ENCODE measurements at regions not wholly inside any gene's neighbourhood (a gene's known extent, or its start where the extent isn't known, plus 50 kb on each side); places are given as distances from the start of the nearest gene placed in this dataset.

- no peak overlapping the region for H3K4me3 ChIP-seq
- WGBS, 2 donors, result 22 to 26% methylated on average over 3 of the region's 3 CpGs
- no peaks in the 10 kb centered on the region for H3K4me1 ChIP-seq
- no peaks in the 10 kb centered on the region for H3K36me3 ChIP-seq
- no peaks in the 10 kb centered on the region for H3K27me3 ChIP-seq
- no peak overlapping the region for H3K27ac ChIP-seq
- TF ChIP-seq POLR2AphosphoS5 (IDR thresholded peaks at IDR 0.05) (no peak), CTCF (IDR thresholded peaks at IDR 0.05) (no peak), POLR2A (IDR thresholded peaks at IDR 0.05) (no peak), EP300 (IDR thresholded peaks at IDR 0.05) (no peak)
- H3K9me3 ChIP-seq, result no peaks in the 10 kb centered on the region
- no peak for ATAC-seq (ENCODE audit: low FRiP score in 2 of 2)
- no peak for DNase-seq
Measured at GRCh38 chr4:20109391-20109790, 142.3 kb upstream of the SLIT2 start.

- TF ChIP-seq CTCF (IDR thresholded peaks at IDR 0.05), result no peak
- TF ChIP-seq POLR2AphosphoS5 (IDR thresholded peaks at IDR 0.05), result no peak
- no peak for TF ChIP-seq EP300 (IDR thresholded peaks at IDR 0.05)
- no peak for TF ChIP-seq POLR2A (IDR thresholded peaks at IDR 0.05)
- H3K27me3 ChIP-seq, result no peaks in the 10 kb centered on the region
- no peaks in the 10 kb centered on the region for H3K9me3 ChIP-seq
- no peak overlapping the region for H3K4me3 ChIP-seq
- ATAC-seq (ENCODE audit: low FRiP score in 2 of 2), result no peak
- no peaks in the 10 kb centered on the region for H3K4me1 ChIP-seq
- H3K36me3 ChIP-seq, result no peaks in the 10 kb centered on the region
- no peak overlapping the region for H3K27ac ChIP-seq
- WGBS, 2 donors, result 84% methylated on average over 2 of the region's 2 CpGs
- DNase-seq, result no peak
Measured at GRCh38 chr4:20106921-20107320, 144.8 kb upstream of the SLIT2 start.

- Histone ChIP-seq H3K36me3 (no peaks in the 10 kb centered on the region), H3K27me3 (no peaks in the 10 kb centered on the region), H3K4me1 (no peaks in the 10 kb centered on the region), H3K9me3 (no peaks in the 10 kb centered on the region), H3K4me3 (no peak overlapping the region), H3K27ac (no peak overlapping the region)
- DNase-seq (no peak), ATAC-seq (ENCODE audit: low FRiP score in 2 of 2) (no peak)
- WGBS, 2 donors, result 95 to 98% methylated on average over 4 of the region's 4 CpGs
- TF ChIP-seq POLR2A (IDR thresholded peaks at IDR 0.05), result no peak
- no peak for TF ChIP-seq EP300 (IDR thresholded peaks at IDR 0.05)
- TF ChIP-seq CTCF (IDR thresholded peaks at IDR 0.05), result no peak
- TF ChIP-seq POLR2AphosphoS5 (IDR thresholded peaks at IDR 0.05), result no peak
Measured at GRCh38 chr4:20101831-20102230, 149.9 kb upstream of the SLIT2 start.

- Histone ChIP-seq H3K4me1 (no peaks in the 10 kb centered on the region), H3K27ac (no peak overlapping the region), H3K36me3 (no peaks in the 10 kb centered on the region), H3K27me3 (no peaks in the 10 kb centered on the region), H3K9me3 (no peaks in the 10 kb centered on the region), H3K4me3 (no peak overlapping the region)
- ATAC-seq (ENCODE audit: low FRiP score in 2 of 2) (no peak), DNase-seq (no peak)
- 77 to 79% methylated on average over 2 of the region's 2 CpGs for WGBS, 2 donors
- TF ChIP-seq POLR2A (IDR thresholded peaks at IDR 0.05) (no peak), POLR2AphosphoS5 (IDR thresholded peaks at IDR 0.05) (no peak), CTCF (IDR thresholded peaks at IDR 0.05) (no peak), EP300 (IDR thresholded peaks at IDR 0.05) (no peak)
Measured at GRCh38 chr4:20096911-20097310, 154.8 kb upstream of the SLIT2 start.

- no peaks in the 10 kb centered on the region for H3K9me3 ChIP-seq
- H3K4me3 ChIP-seq, result no peak overlapping the region
- H3K27ac ChIP-seq, result no peak overlapping the region
- no peaks in the 10 kb centered on the region for H3K36me3 ChIP-seq
- ATAC-seq (ENCODE audit: low FRiP score in 2 of 2), result no peak
- 81 to 88% methylated on average over 4 of the region's 4 CpGs for WGBS, 2 donors
- no peaks in the 10 kb centered on the region for H3K27me3 ChIP-seq
- H3K4me1 ChIP-seq, result no peaks in the 10 kb centered on the region
- TF ChIP-seq CTCF (IDR thresholded peaks at IDR 0.05) (no peak), POLR2A (IDR thresholded peaks at IDR 0.05) (no peak), POLR2AphosphoS5 (IDR thresholded peaks at IDR 0.05) (no peak), EP300 (IDR thresholded peaks at IDR 0.05) (no peak)
- no peak for DNase-seq
Measured at GRCh38 chr4:20095805-20096541, 155.7 kb upstream of the SLIT2 start.
